ENCODE measurements at regions not wholly inside any gene's neighbourhood (a gene's known extent, or its start where the extent isn't known, plus 50 kb on each side); places are given as distances from the start of the nearest gene placed in this dataset.
A peak's percentile ranks its signal among the peaks of the same experiment; 100 is the strongest.
"Not testable (repeated sequence)": the region's sequence is repeated elsewhere in the genome, so short reads cannot be mapped to it uniquely, and the experiment has no call there.

- ATAC-seq, result peak in 1 of 2 donors; percentile 33
Observed at GRCh38 chr3:18725668-18726407, 300.7 kb upstream of the SATB1 start.

GRCh38 chr3:18724456-18724855, 299.3 kb upstream of the SATB1 start:
- no peak for ATAC-seq

- no peak for ATAC-seq
Observed at GRCh38 chr3:18723206-18723810, 298.2 kb upstream of the SATB1 start.

GRCh38 chr3:18720543-18720942, 295.4 kb upstream of the SATB1 start:
- ATAC-seq, result no peak

- ATAC-seq, result peak; percentile 56 to 57
Observed at GRCh38 chr3:18717598-18717997, 292.5 kb upstream of the SATB1 start.

GRCh38 chr3:18716821-18717220, 291.7 kb upstream of the SATB1 start:
- ATAC-seq, result no peak

GRCh38 chr3:18716101-18716500, 291.0 kb upstream of the SATB1 start:
- no peak for ATAC-seq

GRCh38 chr3:18715208-18715607, 290.1 kb upstream of the SATB1 start:
- ATAC-seq, result no peak

- no peak for ATAC-seq
Observed at GRCh38 chr3:18713577-18713951, 288.4 kb upstream of the SATB1 start.

GRCh38 chr3:18712713-18713576, 287.8 kb upstream of the SATB1 start:
- peak; percentile 49 to 58 for ATAC-seq

GRCh38 chr3:18704326-18704725, 279.2 kb upstream of the SATB1 start:
- no peak for ATAC-seq

GRCh38 chr3:18703798-18704197, 278.7 kb upstream of the SATB1 start:
- peak in 1 of 2 donors; percentile 33 for ATAC-seq

- not testable (repeated sequence) for ATAC-seq
Observed at GRCh38 chr3:18693588-18694329, 268.6 kb upstream of the SATB1 start.

GRCh38 chr3:18687286-18687685, 262.1 kb upstream of the SATB1 start:
- no peak for ATAC-seq

GRCh38 chr3:18683900-18684299, 258.8 kb upstream of the SATB1 start:
- no peak for ATAC-seq

GRCh38 chr3:18681818-18682345, 256.7 kb upstream of the SATB1 start:
- peak in 1 of 2 donors; percentile 34 for ATAC-seq

GRCh38 chr3:18680758-18681157, 255.6 kb upstream of the SATB1 start:
- ATAC-seq, result no peak

GRCh38 chr3:18679238-18679637, 254.1 kb upstream of the SATB1 start:
- ATAC-seq, result peak; percentile 83 to 89

GRCh38 chr3:18675197-18675596, 250.1 kb upstream of the SATB1 start:
- no peak for ATAC-seq

GRCh38 chr3:18672561-18672960, 247.4 kb upstream of the SATB1 start:
- ATAC-seq, result no peak

GRCh38 chr3:18670759-18671158, 245.6 kb upstream of the SATB1 start:
- ATAC-seq, result no peak

GRCh38 chr3:18669374-18669773, 244.2 kb upstream of the SATB1 start:
- peak; percentile 79 to 86 for ATAC-seq

- no peak for ATAC-seq
Observed at GRCh38 chr3:18667552-18667951, 242.4 kb upstream of the SATB1 start.

All from activated CD4-positive, CD25-positive, alpha-beta regulatory T cell treated with anti-CD3 and anti-CD28 coated beads, Interleukin-2, amount 50 U/mL, for 24 hours (primary cell).